Stimulated activated naive CD8-positive, alpha-beta T cell treated with anti-CD3 and anti-CD28 coated beads, Interleukin-15, amount 100 ng/mL, for 72 hours (primary cell): ENCODE measurements at regions not wholly inside any gene's neighbourhood (a gene's known extent, or its start where the extent isn't known, plus 50 kb on each side); places are given as distances from the start of the nearest gene placed in this dataset.
"Not testable (repeated sequence)": the region's sequence is repeated elsewhere in the genome, so short reads cannot be mapped to it uniquely, and the experiment has no call there.

ENCODE experiments used
- ATAC-seq: fragments of 150-1000 bp; cut with Tn5 transposase; 2 replicates; pipeline ENCODE4 v1.10.0; 2021; ENCODE audit warnings: mild to moderate bottlenecking, moderate library complexity
- DNase-seq, 2 donors: peaks; one replicate each; pipeline ENCODE4 v3.0.0; 2021 to 2022
- H3K27ac Mint-ChIP-seq, 2 donors: one replicate each; pipeline ENCODE4 v1.8.0; 2022; ENCODE audit warnings: mild to moderate bottlenecking in 2 of 2, mixed read lengths in 2 of 2, moderate library complexity in 2 of 2
- H3K27me3 Mint-ChIP-seq: one replicate; pipeline ENCODE4 v1.8.0; 2022; ENCODE audit warnings: mixed read lengths
- H3K4me1 Mint-ChIP-seq: one replicate; pipeline ENCODE4 v1.8.0; 2022; ENCODE audit warnings: mild to moderate bottlenecking, mixed read lengths
- H3K4me3 Mint-ChIP-seq, 2 donors: one replicate each; pipeline ENCODE4 v1.8.0; 2022; ENCODE audit warnings: mild to moderate bottlenecking in 2 of 2, mixed read lengths in 2 of 2, moderate library complexity in 1 of 2
- H3K9me3 Mint-ChIP-seq, 2 donors: one replicate each; pipeline ENCODE4 v1.8.0; 2022; ENCODE audit warnings: mixed read lengths in 2 of 2

DNA sequence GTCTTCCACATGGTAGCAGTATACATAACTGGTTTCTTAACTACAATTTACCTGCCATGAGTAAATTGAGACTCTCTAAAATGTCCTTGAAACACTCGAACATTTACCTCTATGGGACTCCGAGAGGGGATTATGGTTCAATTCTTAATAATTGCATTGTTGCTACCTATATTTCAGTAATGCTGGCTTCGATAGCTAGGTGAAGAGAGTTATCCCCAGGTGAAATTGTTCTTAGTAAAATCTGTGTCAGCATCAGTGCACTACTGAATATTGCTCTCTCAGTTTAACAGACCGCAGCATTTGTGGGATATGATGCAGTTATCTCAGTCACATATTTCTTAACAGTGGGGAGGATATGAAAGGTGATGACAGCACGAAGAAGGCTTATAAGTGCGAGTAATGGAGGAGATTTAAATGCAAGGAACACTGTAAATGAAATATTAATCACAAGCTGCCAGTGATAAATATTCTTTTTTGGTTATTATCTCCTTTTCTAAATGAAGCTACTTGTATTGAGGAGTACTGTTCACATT is 801.9 kb downstream of the BRINP3 start:
- Mint-ChIP-seq H3K4me3 (no peak overlapping the region), H3K27ac (no peak overlapping the region), H3K27me3 (no peaks in the 10 kb centered on the region), H3K9me3 (no peaks in the 10 kb centered on the region), H3K4me1 (no peaks in the 10 kb centered on the region)
- DNase-seq (no peak), ATAC-seq (no peak)

DNA sequence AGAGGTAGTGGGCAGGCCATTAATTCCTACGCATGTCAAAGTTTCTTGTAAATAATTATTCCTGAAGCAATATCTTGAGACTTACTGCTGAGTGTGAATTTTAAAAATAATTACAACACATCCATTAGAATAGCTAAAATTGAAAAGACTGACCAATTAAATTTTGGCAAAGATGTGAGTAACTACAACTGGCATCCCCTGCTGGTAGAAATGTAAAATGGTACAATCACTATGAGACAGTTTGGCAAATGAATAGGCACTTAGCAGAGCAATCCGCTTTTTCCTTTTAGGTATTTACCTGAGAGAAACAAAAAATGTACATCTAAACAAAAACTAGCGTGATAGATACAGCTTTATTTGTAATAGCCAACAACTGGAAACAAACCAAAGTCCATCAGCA is 798.9 kb downstream of the BRINP3 start:
- DNase-seq (no peak), ATAC-seq (no peak)
- Mint-ChIP-seq H3K27me3 (no peaks in the 10 kb centered on the region), H3K4me3 (no peak overlapping the region), H3K27ac (no peak overlapping the region), H3K4me1 (no peaks in the 10 kb centered on the region), H3K9me3 (peaks cover 3 to 7% of the 10 kb centered on the region in 2 donors)

- H3K4me1 Mint-ChIP-seq = no peaks in the 10 kb centered on the region
These were observed 796.3 kb downstream of the BRINP3 start for GRCh38 chr1:189681252-189681919.

GRCh38 chr1:189682591-189682990 is 795.1 kb downstream of the BRINP3 start:
- Mint-ChIP-seq H3K4me1 (no peaks in the 10 kb centered on the region), H3K9me3 (peaks cover 3 to 7% of the 10 kb centered on the region in 2 donors), H3K27me3 (no peaks in the 10 kb centered on the region), H3K4me3 (no peak overlapping the region), H3K27ac (no peak overlapping the region)
- DNase-seq = no peak
- no peak for ATAC-seq

More at GRCh38 chr1:189681252-189681919, 796.3 kb downstream of the BRINP3 start:
- no peak overlapping the region for H3K4me3 Mint-ChIP-seq
- DNase-seq (no peak), ATAC-seq (no peak)
- peaks cover 3 to 7% of the 10 kb centered on the region in 2 donors for H3K9me3 Mint-ChIP-seq
- H3K27me3 Mint-ChIP-seq = no peaks in the 10 kb centered on the region
- no peak overlapping the region for H3K27ac Mint-ChIP-seq

DNA sequence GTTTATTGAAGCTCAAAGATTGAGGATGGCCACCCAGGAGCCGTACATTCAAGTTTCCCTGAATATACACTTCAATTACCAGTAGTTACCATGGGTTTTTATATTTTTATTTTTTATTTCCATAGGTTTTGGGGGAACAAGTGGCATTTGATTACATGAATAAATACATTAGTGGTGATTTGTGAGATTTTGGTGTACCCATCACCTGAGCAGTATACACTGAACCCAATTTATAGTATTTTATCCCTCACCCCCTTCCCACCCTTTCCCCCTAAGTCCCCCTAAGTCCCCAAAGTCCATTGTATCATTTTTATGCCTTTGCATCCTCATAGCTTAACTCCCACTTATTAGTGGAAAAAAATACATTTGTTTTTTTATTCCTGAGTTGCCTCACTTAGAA is 791.4 kb downstream of the BRINP3 start:
- Mint-ChIP-seq H3K4me3 (no peak overlapping the region), H3K27ac (no peak overlapping the region)
- no peak for ATAC-seq

DNA sequence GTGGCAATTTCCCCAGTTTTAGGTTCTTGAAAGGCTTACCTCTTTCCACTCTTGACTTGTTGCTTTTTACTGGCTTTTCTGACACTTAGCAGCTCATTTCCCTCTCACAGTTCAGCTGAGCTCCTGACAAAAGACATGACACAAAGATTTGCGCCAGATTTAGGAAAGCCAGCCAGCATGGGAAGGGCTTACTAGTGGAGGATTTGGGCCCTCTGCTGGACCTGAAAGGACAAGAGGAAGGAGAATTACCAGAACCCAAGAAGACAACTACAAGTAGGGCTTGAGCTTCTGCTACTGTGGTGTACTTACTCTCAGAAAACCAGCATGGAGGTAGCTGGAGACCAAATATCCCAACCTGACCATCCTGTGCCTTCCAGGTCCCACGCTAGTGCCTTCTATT is 784.5 kb downstream of the BRINP3 start:
- DNase-seq = no peak
- Mint-ChIP-seq H3K27ac (no peak overlapping the region), H3K4me1 (no peaks in the 10 kb centered on the region), H3K27me3 (no peaks in the 10 kb centered on the region), H3K9me3 (peaks cover 6 to 19% of the 10 kb centered on the region in 2 donors), H3K4me3 (no peak overlapping the region)
- no peak for ATAC-seq

More for the DNA sequence above, 791.4 kb downstream of the BRINP3 start:
- no peaks in the 10 kb centered on the region for H3K27me3 Mint-ChIP-seq
- H3K9me3 Mint-ChIP-seq = peaks cover 3 to 6% of the 10 kb centered on the region in 2 donors
- DNase-seq = no peak
- no peaks in the 10 kb centered on the region for H3K4me1 Mint-ChIP-seq

DNA sequence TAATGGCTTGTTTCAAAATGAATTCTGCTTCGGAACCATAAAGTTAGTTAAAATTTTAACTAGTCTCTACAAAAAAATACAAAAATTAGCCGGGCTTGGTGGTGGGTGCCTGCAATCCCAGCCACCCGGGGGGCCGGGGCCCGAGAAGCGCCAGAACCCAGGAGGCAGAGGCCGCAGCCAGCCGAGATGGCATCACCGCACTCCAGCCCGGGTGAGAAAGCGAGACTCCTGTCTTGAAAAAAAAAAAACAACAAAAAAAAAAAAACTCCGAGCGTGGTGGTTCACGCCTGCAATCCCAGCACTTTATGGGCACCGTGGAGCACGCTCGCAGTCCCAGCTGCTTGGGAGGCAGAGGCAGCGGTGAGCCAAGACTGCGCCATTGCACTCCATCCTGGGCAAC is 781.4 kb downstream of the BRINP3 start:
- no peak overlapping the region for H3K27ac Mint-ChIP-seq
- no peak overlapping the region for H3K4me3 Mint-ChIP-seq
- H3K4me1 Mint-ChIP-seq = no peaks in the 10 kb centered on the region
- no peaks in the 10 kb centered on the region for H3K27me3 Mint-ChIP-seq
- DNase-seq (no peak), ATAC-seq (no peak)
- H3K9me3 Mint-ChIP-seq = peaks cover 6 to 19% of the 10 kb centered on the region in 2 donors

DNA sequence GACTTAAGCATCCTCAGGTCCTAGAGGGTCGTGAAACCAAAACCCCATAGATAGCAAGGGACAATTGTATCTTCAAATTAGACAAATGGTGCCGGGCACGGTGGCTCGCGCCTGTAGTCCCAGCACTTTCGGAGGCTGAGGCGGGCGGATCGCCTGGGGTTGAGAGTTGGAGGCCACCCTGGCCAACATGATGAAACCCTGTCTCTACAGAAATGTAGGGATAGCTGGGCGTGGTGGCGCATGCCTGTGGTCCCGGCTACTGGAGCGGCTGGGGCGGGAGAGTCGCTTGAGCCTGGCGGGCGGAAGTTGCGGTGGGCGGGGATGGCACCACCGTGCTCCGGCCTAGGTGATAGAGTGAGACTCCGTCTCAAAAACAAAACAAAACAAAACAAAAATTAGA is 780.6 kb downstream of the BRINP3 start:
- no peak overlapping the region for H3K4me3 Mint-ChIP-seq
- no peaks in the 10 kb centered on the region for H3K27me3 Mint-ChIP-seq
- H3K9me3 Mint-ChIP-seq = peaks cover 6 to 19% of the 10 kb centered on the region in 2 donors
- DNase-seq (no peak), ATAC-seq (no peak)
- no peak overlapping the region for H3K27ac Mint-ChIP-seq
- no peaks in the 10 kb centered on the region for H3K4me1 Mint-ChIP-seq

GRCh38 chr1:189701606-189702005 is 776.1 kb downstream of the BRINP3 start:
- Mint-ChIP-seq H3K9me3 (peaks cover 0 to 3% of the 10 kb centered on the region in 2 donors), H3K4me1 (no peaks in the 10 kb centered on the region), H3K27me3 (no peaks in the 10 kb centered on the region), H3K4me3 (no peak overlapping the region), H3K27ac (no peak overlapping the region)
- DNase-seq (no peak), ATAC-seq (no peak)

- H3K9me3 Mint-ChIP-seq = peaks cover 19 to 21% of the 10 kb centered on the region in 2 donors
- no peak for ATAC-seq
- no peaks in the 10 kb centered on the region for H3K4me1 Mint-ChIP-seq
- no peak overlapping the region for H3K4me3 Mint-ChIP-seq
- H3K27ac Mint-ChIP-seq = no peak overlapping the region
- no peaks in the 10 kb centered on the region for H3K27me3 Mint-ChIP-seq
- no peak for DNase-seq
These were observed 771.1 kb downstream of the BRINP3 start for GRCh38 chr1:189706594-189706993.

DNA sequence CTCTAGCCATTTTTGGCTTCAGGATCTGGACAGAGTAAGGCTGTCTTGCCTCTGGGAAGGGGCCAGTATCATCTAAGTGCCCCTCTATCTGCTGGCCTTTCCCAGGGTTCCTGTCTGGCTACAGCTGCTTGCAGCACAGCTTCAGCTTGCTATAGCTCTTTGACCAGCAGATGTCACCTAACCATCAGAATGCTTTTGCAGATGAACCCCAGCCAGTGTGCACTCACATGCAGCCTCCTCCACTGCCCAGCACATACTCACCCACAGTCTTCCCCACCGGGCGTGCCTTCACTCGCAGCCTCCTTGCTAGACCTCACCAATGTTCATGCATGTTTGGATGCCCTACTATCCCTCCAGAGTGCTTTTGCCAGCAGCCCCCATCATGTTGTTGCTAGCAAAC is 769.0 kb downstream of the BRINP3 start:
- no peaks in the 10 kb centered on the region for H3K4me1 Mint-ChIP-seq
- peaks cover 19 to 20% of the 10 kb centered on the region in 2 donors for H3K9me3 Mint-ChIP-seq
- no peak for ATAC-seq
- no peaks in the 10 kb centered on the region for H3K27me3 Mint-ChIP-seq
- no peak for DNase-seq
- no peak overlapping the region for H3K4me3 Mint-ChIP-seq
- no peak overlapping the region for H3K27ac Mint-ChIP-seq

DNA sequence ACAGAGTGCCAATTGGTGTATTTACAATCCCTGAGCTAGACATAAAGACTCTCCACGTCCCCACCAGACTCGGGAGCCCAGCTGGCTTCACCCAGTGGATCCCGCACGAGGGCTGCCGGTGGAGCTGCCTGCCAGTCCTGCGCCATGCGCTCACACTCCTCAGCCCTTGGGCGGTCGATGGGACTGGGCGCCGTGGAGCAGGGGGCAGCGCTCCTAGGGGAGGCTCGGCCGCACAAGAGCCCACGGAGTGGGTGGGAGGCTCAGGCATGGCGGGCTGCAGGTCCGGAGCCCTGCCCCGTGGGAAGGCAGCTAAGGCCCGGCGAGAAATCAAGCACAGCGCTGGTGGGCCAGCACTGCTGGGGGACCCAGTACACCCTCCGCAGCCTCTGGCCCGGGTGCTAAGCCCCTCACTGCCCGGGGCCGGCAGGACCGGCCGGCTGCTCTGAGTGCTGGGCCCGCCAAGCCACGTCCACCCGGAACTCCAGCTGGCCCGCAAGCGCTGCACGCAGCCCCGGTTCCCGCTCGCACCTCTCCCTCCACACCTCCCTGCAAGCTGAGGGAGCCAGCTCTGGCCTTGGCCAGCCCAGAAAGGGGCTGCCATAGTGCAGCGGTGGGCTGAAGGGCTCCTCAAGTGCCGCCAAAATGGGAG is 759.4 kb downstream of the BRINP3 start:
- H3K27me3 Mint-ChIP-seq, H3K4me1 Mint-ChIP-seq, DNase-seq, H3K27ac Mint-ChIP-seq, ATAC-seq, H3K4me3 Mint-ChIP-seq: not testable (repeated sequence)
- peaks cover 4 to 19% of the 10 kb centered on the region in 2 donors for H3K9me3 Mint-ChIP-seq

DNA sequence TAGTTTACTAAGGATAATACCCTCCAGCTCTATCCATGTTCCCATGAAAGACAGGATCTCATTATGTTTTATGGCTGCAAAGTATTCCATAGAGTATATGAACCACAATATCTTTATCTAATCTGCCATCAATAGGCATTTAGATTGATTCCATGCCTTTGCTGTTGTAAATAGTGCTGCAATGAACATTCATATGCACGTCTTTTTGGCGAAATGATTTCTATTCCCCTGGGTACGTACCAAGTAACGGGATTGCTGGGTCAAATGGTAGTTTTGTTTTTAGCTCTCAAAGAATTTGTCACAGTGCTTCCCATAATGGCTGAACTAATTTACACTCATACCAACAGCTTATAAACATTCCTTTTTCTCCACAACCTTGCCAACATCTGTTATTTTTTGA is 750.9 kb downstream of the BRINP3 start:
- DNase-seq (no peak), ATAC-seq (no peak)
- no peaks in the 10 kb centered on the region for H3K4me1 Mint-ChIP-seq
- no peak overlapping the region for H3K27ac Mint-ChIP-seq
- H3K27me3 Mint-ChIP-seq = no peaks in the 10 kb centered on the region
- H3K9me3 Mint-ChIP-seq = peaks cover 4 to 19% of the 10 kb centered on the region in 2 donors
- H3K4me3 Mint-ChIP-seq = no peak overlapping the region

- Mint-ChIP-seq H3K27ac (no peak overlapping the region), H3K9me3 (peaks cover 0 to 19% of the 10 kb centered on the region in 2 donors), H3K4me3 (no peak overlapping the region), H3K4me1 (no peaks in the 10 kb centered on the region), H3K27me3 (no peaks in the 10 kb centered on the region)
- DNase-seq = no peak
- no peak for ATAC-seq
These were observed 726.4 kb downstream of the BRINP3 start for GRCh38 chr1:189751311-189751710.

DNA sequence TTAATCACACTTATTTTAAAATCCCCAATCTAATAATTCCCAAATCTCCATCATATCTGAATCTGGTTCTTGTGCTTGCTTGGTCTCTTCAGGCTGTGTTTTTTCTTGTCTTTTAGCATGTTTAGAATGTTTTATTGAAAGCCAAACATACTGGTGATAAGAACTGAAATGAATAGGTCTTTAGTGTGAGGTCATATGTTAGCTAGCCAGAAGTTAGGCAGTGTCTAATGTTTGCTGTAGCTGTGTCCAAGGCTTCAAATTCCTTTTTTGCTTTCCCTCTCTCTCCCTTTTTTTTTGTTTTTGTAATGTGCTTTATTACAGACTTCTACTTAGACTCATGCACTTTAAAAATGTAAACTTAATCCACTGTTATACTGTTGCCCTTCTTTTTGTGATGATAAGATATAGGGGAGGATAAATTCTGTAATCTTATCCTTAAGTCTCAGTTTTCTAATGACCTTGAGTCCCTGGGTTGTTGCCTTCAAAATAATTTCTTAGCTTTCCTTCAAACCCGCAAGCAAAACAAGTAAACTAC is 725.1 kb downstream of the BRINP3 start:
- Mint-ChIP-seq H3K9me3 (peaks cover 0 to 19% of the 10 kb centered on the region in 2 donors), H3K4me1 (no peaks in the 10 kb centered on the region), H3K27me3 (no peaks in the 10 kb centered on the region), H3K4me3 (no peak overlapping the region), H3K27ac (no peak overlapping the region)
- DNase-seq = no peak
- ATAC-seq = no peak

DNA sequence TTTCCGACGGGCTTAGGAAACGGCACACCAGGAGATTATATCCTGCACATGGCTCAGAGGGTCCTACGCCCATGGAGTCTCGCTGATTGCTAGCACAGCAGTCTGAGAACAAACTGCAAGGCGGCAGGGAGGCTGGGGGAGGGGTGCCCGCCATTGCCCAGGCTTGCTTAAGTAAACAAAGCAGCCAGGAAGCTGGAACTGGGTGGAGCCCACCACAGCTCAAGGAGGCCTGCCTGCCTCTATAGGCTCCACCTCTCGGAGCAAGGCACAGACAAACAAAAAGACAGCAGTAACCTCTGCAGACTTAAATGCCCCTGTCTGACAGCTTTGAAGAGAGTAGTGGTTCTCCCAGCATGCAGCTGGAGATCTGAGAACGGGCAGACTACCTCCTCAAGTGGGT is 722.6 kb downstream of the BRINP3 start:
- DNase-seq, ATAC-seq: not testable (repeated sequence)

More for the DNA sequence above, 722.6 kb downstream of the BRINP3 start:
- not testable (repeated sequence) for H3K27ac Mint-ChIP-seq, H3K4me3 Mint-ChIP-seq, H3K27me3 Mint-ChIP-seq, H3K4me1 Mint-ChIP-seq
- H3K9me3 Mint-ChIP-seq = peaks cover 0 to 13% of the 10 kb centered on the region in 2 donors
